GM20000 (cell line): ENCODE measurements at regions not wholly inside any gene's neighbourhood (a gene's known extent, or its start where the extent isn't known, plus 50 kb on each side); places are given as distances from the start of the nearest gene placed in this dataset.

Experiments
- DNase-seq: peaks from one replicate; pipeline ENCODE4 v3.0.0; 2012; ENCODE audit warnings: low spot score
- CTCF ChIP-seq: IDR thresholded peaks from 2 replicates; pipeline ENCODE4 v1.5.1; 2012; ENCODE audit warnings: mild to moderate bottlenecking, control low read depth; ENCODE audit errors: extremely low read depth, missing control alignments

- TF ChIP-seq CTCF: no peak
- no peak for DNase-seq
Measured at GRCh38 chr15:69802432-69802831, 295.3 kb downstream of the TLE3 start.

- no peak for TF ChIP-seq CTCF
- DNase-seq: no peak
Measured at GRCh38 chr15:69804786-69805185, 292.9 kb downstream of the TLE3 start.

GRCh38 chr15:69805248-69805953 lies 292.3 kb downstream of the TLE3 start:
- DNase-seq: no peak
- TF ChIP-seq CTCF: no peak

DNA sequence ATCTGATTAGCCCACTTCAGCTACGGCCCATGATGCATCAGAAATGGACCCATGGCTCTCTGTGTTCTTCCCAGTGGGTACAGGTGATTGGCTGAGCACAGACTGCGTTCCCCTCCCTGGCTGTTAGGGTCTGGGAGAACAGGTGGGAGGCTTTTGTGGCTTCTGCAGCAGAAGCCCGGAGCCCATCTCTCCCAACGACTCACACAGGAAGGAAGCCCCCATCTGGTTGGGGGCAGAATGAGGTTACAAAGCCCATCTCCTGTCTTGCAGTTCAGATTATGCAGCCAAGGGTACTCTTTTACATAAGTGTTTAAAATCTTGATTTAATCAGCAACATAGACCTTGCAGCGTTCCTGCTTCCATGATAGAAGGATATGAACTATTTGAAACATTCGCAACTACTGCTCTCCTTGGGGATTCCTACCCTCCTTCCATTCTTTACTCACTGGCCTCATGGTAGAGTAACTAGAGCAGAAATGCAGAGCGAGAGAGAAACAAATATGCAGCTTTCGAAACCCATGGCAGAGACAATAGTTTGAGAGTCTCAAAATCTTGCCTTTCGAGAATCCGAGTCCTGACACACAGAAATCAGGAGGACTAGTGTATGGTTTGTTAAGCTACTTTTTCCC lies 291.3 kb downstream of the TLE3 start:
- TF ChIP-seq CTCF: no peak
- no peak for DNase-seq

DNA sequence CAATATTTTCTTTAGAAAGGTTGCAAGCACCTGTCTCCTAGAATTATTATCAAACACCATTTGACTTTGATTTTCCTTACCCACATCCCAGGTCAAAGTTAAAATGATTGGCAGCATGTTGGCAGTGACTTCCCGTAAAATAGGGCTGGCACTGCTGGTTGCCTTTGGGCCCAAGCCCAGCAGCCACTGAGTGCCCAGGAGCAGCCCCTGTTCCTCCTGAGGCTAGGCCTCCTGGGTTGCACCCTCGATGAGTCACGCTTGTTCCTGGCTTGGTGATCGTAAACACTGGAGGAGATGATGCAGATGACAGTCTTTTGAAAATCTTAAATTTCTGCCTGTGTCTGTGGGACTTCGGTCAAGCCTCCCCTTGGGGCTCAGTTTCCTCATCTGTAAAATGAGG lies 290.0 kb downstream of the TLE3 start:
- no peak for TF ChIP-seq CTCF
- no peak for DNase-seq

DNA sequence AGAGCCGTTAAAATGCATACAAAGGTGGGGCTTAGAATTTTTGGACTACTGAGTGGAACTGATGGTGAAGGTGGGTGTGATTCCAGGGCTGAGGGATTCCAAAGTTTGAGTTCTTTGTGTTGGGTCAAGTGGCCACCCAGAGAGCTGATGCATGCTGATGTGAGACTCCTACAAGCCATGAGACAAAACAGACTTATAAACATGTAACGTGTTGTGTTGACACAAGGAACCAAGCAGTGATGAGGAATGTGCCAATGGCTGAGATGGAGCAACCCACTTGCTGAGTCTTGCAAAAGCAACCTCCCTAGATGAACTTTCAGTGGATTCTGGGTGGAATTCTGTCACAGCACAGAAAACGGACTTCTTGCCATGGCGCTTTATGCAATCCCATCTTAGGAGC lies 289.0 kb downstream of the TLE3 start:
- DNase-seq: no peak
- no peak for TF ChIP-seq CTCF

GRCh38 chr15:69809421-69809820 lies 288.3 kb downstream of the TLE3 start:
- DNase-seq: no peak
- TF ChIP-seq CTCF: no peak
